Body of pancreas (tissue), 4 donors: ENCODE measurements at regions not wholly inside any gene's neighbourhood (a gene's known extent, or its start where the extent isn't known, plus 50 kb on each side); places are given as distances from the start of the nearest gene placed in this dataset.

Source experiments
- POLR2A ChIP-seq, 3 donors: fragments of 450-650 bp; IDR thresholded peaks; one replicate each; pipeline ENCODE4 v1.6.1; 2016; ENCODE audit warnings: antibody characterized with exemption in 3 of 3, mild to moderate bottlenecking in 2 of 3
- TF ChIP-seq, protein P1 (sequence below), 7 experiments: fragments of 450-650 bp in 4 of 7; fragments of 200-600 bp in 3 of 7; sonication (generic) in 3 of 7; IDR thresholded peaks; one replicate each; pipeline ENCODE4 v1.5.1; 2016 to 2019; ENCODE audit warnings: antibody characterized with exemption in 7 of 7

DNA sequence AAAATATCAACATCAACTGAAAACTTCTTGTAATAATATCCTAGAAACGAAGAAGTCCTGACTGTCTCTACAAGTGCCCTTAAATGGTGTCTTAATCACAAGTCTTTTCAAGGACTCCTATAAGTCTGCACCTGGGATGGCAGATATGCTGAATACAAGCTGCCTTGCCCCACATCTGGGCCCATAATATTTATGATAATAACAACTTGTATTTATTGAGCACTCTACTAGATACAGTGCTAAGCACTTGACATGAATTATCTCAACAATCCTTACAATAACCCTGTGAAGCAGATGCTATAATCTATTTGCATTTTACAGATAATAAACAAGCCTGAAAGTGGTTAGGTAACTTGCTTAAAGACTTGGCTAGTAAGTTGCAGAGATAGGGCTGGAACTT, 78.0 kb upstream of the ZNF648 start:
- TF ChIP-seq, protein P1, sequence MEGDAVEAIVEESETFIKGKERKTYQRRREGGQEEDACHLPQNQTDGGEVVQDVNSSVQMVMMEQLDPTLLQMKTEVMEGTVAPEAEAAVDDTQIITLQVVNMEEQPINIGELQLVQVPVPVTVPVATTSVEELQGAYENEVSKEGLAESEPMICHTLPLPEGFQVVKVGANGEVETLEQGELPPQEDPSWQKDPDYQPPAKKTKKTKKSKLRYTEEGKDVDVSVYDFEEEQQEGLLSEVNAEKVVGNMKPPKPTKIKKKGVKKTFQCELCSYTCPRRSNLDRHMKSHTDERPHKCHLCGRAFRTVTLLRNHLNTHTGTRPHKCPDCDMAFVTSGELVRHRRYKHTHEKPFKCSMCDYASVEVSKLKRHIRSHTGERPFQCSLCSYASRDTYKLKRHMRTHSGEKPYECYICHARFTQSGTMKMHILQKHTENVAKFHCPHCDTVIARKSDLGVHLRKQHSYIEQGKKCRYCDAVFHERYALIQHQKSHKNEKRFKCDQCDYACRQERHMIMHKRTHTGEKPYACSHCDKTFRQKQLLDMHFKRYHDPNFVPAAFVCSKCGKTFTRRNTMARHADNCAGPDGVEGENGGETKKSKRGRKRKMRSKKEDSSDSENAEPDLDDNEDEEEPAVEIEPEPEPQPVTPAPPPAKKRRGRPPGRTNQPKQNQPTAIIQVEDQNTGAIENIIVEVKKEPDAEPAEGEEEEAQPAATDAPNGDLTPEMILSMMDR (IDR thresholded peaks at IDR 0.05): no peak
- TF ChIP-seq POLR2A (IDR thresholded peaks at IDR 0.05): no peak
